ENCODE measurements at regions not wholly inside any gene's neighbourhood (a gene's known extent, or its start where the extent isn't known, plus 50 kb on each side); places are given as distances from the start of the nearest gene placed in this dataset.

DNA sequence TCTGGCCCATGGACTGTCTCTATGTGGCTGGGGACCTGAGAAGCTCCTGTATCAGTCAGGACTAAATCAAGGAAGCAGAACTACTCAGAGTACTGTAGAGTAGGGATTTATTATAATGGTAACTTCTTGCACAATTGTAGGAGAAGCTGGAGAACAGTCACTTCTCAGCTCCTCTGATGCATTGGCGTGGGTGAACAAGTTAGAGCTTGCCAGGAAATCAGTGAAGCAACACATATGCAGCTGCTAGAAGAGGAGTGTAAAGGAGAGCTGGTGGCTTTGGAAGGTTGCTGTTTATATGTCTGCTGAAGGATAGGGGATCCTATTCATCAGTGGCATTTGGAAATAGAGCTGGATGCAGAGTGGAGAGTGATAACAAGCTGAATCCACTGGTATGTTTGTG lies 215.5 kb upstream of the CWC22 start (continued):
- no peak for TF ChIP-seq RAD21 (conservative IDR thresholded peaks at IDR 0.05)
- TF ChIP-seq POLR2AphosphoS5 (IDR thresholded peaks at IDR 0.05): no peak
- TF ChIP-seq SMC3 (conservative IDR thresholded peaks at IDR 0.05; ENCODE audit: poor library complexity): no peak

DNA sequence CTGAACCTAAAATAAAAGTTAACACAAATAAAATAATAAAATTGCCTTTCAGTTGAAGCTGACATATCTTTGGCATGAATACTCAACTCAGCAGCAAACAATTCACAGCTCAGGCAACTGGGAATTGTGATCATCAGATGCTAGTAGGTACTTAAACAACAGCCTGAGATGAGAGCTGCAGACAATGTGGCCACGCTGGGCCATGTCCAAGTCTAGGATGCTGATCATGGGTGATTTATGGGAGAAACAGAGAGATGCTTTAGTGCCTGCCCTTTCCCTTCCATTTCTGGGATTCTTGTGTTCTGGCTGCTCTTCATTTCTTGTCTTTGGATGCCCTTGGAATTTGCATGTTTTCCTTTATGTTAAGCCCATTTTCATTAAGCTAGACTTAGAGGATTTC lies 212.4 kb upstream of the CWC22 start:
- no peak for TF ChIP-seq EP300 (conservative IDR thresholded peaks at IDR 0.05; ENCODE audit: poor library complexity, severe bottlenecking)
- no peak for TF ChIP-seq MXI1 (conservative IDR thresholded peaks at IDR 0.05; ENCODE audit: poor library complexity, severe bottlenecking)
- no peak for TF ChIP-seq EZH2 (IDR thresholded peaks at IDR 0.05; ENCODE audit: borderline replicate concordance, insufficient read depth, low read length, poor library complexity, severe bottlenecking)
- no peak for TF ChIP-seq SMC3 (conservative IDR thresholded peaks at IDR 0.05; ENCODE audit: poor library complexity)
- TF ChIP-seq, protein P1, sequence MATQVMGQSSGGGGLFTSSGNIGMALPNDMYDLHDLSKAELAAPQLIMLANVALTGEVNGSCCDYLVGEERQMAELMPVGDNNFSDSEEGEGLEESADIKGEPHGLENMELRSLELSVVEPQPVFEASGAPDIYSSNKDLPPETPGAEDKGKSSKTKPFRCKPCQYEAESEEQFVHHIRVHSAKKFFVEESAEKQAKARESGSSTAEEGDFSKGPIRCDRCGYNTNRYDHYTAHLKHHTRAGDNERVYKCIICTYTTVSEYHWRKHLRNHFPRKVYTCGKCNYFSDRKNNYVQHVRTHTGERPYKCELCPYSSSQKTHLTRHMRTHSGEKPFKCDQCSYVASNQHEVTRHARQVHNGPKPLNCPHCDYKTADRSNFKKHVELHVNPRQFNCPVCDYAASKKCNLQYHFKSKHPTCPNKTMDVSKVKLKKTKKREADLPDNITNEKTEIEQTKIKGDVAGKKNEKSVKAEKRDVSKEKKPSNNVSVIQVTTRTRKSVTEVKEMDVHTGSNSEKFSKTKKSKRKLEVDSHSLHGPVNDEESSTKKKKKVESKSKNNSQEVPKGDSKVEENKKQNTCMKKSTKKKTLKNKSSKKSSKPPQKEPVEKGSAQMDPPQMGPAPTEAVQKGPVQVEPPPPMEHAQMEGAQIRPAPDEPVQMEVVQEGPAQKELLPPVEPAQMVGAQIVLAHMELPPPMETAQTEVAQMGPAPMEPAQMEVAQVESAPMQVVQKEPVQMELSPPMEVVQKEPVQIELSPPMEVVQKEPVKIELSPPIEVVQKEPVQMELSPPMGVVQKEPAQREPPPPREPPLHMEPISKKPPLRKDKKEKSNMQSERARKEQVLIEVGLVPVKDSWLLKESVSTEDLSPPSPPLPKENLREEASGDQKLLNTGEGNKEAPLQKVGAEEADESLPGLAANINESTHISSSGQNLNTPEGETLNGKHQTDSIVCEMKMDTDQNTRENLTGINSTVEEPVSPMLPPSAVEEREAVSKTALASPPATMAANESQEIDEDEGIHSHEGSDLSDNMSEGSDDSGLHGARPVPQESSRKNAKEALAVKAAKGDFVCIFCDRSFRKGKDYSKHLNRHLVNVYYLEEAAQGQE (IDR thresholded peaks at IDR 0.05; ENCODE audit: borderline replicate concordance): no peak
- TF ChIP-seq CTCF (IDR thresholded peaks at IDR 0.05; ENCODE audit: poor library complexity, severe bottlenecking): no peak
- no peak for TF ChIP-seq POLR2AphosphoS5 (IDR thresholded peaks at IDR 0.05)
- TF ChIP-seq RAD21 (conservative IDR thresholded peaks at IDR 0.05): no peak
- no peak for TF ChIP-seq TAF1 (IDR thresholded peaks at IDR 0.05; ENCODE audit: low read depth)
- no peaks in the 10 kb centered on the region for H4K20me1 ChIP-seq (ENCODE audit: insufficient read depth)
- H3K9ac ChIP-seq (ENCODE audit: low read length): no peak overlapping the region
- no peaks in the 10 kb centered on the region for H3K9me3 ChIP-seq (ENCODE audit: low read length)
- no peaks in the 10 kb centered on the region for H3K27me3 ChIP-seq (ENCODE audit: insufficient read depth, low read depth, low read length)
- no peak overlapping the region for H3K4me3 ChIP-seq (ENCODE audit: low read length)
- no peak overlapping the region for H3K4me2 ChIP-seq (ENCODE audit: low read length)
- no peaks in the 10 kb centered on the region for H3K79me2 ChIP-seq (replicated peaks; ENCODE audit: insufficient read depth, low read length)
- no peaks in the 10 kb centered on the region for H3K9me2 ChIP-seq (ENCODE audit: insufficient read depth, low read length)
- H3K27ac ChIP-seq (ENCODE audit: low read length): no peak overlapping the region
- H2AFZ ChIP-seq (ENCODE audit: low read depth, low read length): no peak overlapping the region
- H3K36me3 ChIP-seq (ENCODE audit: insufficient read depth, low read length): no peaks in the 10 kb centered on the region
- H3F3A ChIP-seq (ENCODE audit: insufficient read depth, low read length, poor library complexity, severe bottlenecking): no peaks in the 10 kb centered on the region

DNA sequence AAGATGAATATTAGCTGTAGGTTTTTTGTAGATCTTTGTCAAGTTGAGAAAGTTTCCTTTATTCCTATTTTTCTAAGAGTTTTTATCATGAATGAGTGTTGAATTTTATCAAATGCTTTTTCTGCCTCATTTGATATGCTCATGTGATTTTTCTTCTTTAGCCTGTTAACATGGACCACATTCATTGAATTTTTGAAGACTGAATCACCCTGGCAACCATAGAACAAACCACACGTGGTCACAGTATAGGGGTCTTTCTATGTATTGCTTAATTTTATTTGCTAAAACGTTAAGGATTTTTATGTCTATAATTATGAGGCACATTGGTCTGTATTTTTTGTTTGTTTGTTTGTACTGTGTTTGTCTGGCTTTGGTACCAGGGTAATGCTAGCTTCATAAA lies 201.7 kb upstream of the CWC22 start:
- no peaks in the 10 kb centered on the region for H3K9me2 ChIP-seq (ENCODE audit: insufficient read depth, low read length)
- H3K27ac ChIP-seq (ENCODE audit: low read length): no peak overlapping the region
- no peaks in the 10 kb centered on the region for H3K9me3 ChIP-seq (ENCODE audit: low read length)
- no peaks in the 10 kb centered on the region for H4K20me1 ChIP-seq (ENCODE audit: insufficient read depth)
- no peaks in the 10 kb centered on the region for H3K79me2 ChIP-seq (replicated peaks; ENCODE audit: insufficient read depth, low read length)
- no peaks in the 10 kb centered on the region for H3F3A ChIP-seq (ENCODE audit: insufficient read depth, low read length, poor library complexity, severe bottlenecking)
- no peak overlapping the region for H3K4me2 ChIP-seq (ENCODE audit: low read length)
- H3K4me3 ChIP-seq (ENCODE audit: low read length): no peak overlapping the region
- no peak overlapping the region for H3K9ac ChIP-seq (ENCODE audit: low read length)
- no peaks in the 10 kb centered on the region for H3K27me3 ChIP-seq (ENCODE audit: insufficient read depth, low read depth, low read length)
- TF ChIP-seq SMC3 (conservative IDR thresholded peaks at IDR 0.05; ENCODE audit: poor library complexity): no peak
- no peak overlapping the region for H2AFZ ChIP-seq (ENCODE audit: low read depth, low read length)
- H3K36me3 ChIP-seq (ENCODE audit: insufficient read depth, low read length): no peaks in the 10 kb centered on the region

All from neural cell (in vitro differentiated cells).